Transverse colon (tissue), 3 donors: ENCODE measurements at regions not wholly inside any gene's neighbourhood (a gene's known extent, or its start where the extent isn't known, plus 50 kb on each side); places are given as distances from the start of the nearest gene placed in this dataset.

Source experiments
- POLR2A ChIP-seq: fragments of 450-650 bp; IDR thresholded peaks from one replicate; pipeline ENCODE4 v1.6.1; 2016; ENCODE audit warnings: antibody characterized with exemption, mild to moderate bottlenecking, moderate library complexity
- TF ChIP-seq, protein P1 (sequence below), 5 experiments: fragments of 200-600 bp in 3 of 5; fragments of 450-650 bp in 2 of 5; sonication (generic) in 3 of 5; IDR thresholded peaks; 1 replicate in 2 of 5; 2 replicates in 3 of 5; pipeline ENCODE4 v1.5.1; 2016 to 2017; ENCODE audit warnings: antibody characterized with exemption in 5 of 5, inconsistent platforms in 3 of 5, mild to moderate bottlenecking in 2 of 5, moderate library complexity in 1 of 5

DNA sequence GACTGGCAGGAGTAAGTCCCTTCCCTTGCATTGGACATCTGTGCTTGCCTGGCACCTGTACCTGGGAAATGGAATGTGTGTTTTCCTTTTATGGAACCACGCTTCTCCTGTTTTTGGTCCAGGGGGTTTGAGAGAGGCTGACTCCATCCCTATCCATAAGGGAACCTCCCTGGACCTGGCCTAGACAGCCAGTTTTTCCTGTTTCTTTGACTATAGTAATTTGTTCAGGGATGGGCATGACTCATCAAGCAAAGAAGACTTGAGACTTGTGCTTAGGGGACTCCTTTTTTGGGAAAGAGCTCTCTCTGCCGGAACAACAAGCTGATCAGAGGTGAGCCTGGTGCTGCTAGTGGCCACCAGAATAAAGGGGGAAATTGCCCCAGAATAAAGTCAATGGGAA lies 393.8 kb downstream of the CDH26 start:
- TF ChIP-seq, protein P1, sequence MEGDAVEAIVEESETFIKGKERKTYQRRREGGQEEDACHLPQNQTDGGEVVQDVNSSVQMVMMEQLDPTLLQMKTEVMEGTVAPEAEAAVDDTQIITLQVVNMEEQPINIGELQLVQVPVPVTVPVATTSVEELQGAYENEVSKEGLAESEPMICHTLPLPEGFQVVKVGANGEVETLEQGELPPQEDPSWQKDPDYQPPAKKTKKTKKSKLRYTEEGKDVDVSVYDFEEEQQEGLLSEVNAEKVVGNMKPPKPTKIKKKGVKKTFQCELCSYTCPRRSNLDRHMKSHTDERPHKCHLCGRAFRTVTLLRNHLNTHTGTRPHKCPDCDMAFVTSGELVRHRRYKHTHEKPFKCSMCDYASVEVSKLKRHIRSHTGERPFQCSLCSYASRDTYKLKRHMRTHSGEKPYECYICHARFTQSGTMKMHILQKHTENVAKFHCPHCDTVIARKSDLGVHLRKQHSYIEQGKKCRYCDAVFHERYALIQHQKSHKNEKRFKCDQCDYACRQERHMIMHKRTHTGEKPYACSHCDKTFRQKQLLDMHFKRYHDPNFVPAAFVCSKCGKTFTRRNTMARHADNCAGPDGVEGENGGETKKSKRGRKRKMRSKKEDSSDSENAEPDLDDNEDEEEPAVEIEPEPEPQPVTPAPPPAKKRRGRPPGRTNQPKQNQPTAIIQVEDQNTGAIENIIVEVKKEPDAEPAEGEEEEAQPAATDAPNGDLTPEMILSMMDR (IDR thresholded peaks at IDR 0.05) = no peak
- TF ChIP-seq POLR2A = no peak
